ENCODE measurements at regions not wholly inside any gene's neighbourhood (a gene's known extent, or its start where the extent isn't known, plus 50 kb on each side); places are given as distances from the start of the nearest gene placed in this dataset.

GRCh38 chr3:64805978-64806377, 118.2 kb upstream of the ADAMTS9 start:
- TF ChIP-seq ZNF239 (tag by site-specific recombination; IDR thresholded peaks at IDR 0.05) (no peak), ZNF416 (tag by site-specific recombination; IDR thresholded peaks at IDR 0.05) (no peak), ZNF121 (tag by site-specific recombination; IDR thresholded peaks at IDR 0.05) (no peak), TCF7L2 (IDR thresholded peaks at IDR 0.05; ENCODE audit: borderline replicate concordance, low read depth, low read length) (no peak), ZNF350 (tag by site-specific recombination; IDR thresholded peaks at IDR 0.05) (no peak), ZFP3 (tag by site-specific recombination; IDR thresholded peaks at IDR 0.05; ENCODE audit: low read depth) (no peak), ZNF26 (tag by site-specific recombination; IDR thresholded peaks at IDR 0.05) (no peak), ZNF169 (tag by site-specific recombination; IDR thresholded peaks at IDR 0.05) (no peak), ZNF785 (tag by site-specific recombination; IDR thresholded peaks at IDR 0.05) (no peak), ZNF555 (tag by site-specific recombination; conservative IDR thresholded peaks at IDR 0.05) (no peak), KLF9 (tag by site-specific recombination; IDR thresholded peaks at IDR 0.05; ENCODE audit: low read depth) (no peak), ZNF391 (tag by site-specific recombination; IDR thresholded peaks at IDR 0.05; ENCODE audit: borderline replicate concordance, low read depth) (no peak)
- ChIA-PET CTCF (no interaction called here), POLR2A (no interaction called here)
- no peaks in the 10 kb centered on the region for H3K36me3 ChIP-seq (ENCODE audit: control insufficient read depth in 2 of 2, insufficient read depth in 1 of 2, low read length in 2 of 2)
- no peaks in the 10 kb centered on the region for H3K9me3 ChIP-seq (ENCODE audit: control insufficient read depth, insufficient read depth, low read depth, low read length)
- H3K27ac ChIP-seq (ENCODE audit: extremely low read depth, low read depth, low read length): no peak overlapping the region
- H3K4me3 ChIP-seq (ENCODE audit: low read depth, low read length): no peak overlapping the region
- H3K4me1 ChIP-seq (ENCODE audit: control insufficient read depth, insufficient read depth, low read length): no peaks in the 10 kb centered on the region

- H3K4me1 ChIP-seq (ENCODE audit: control insufficient read depth, insufficient read depth, low read length): no peaks in the 10 kb centered on the region
- no peaks in the 10 kb centered on the region for H3K9me3 ChIP-seq (ENCODE audit: control insufficient read depth, insufficient read depth, low read depth, low read length)
- no peaks in the 10 kb centered on the region for H3K36me3 ChIP-seq (ENCODE audit: control insufficient read depth in 2 of 2, insufficient read depth in 1 of 2, low read length in 2 of 2)
- no peak overlapping the region for H3K4me3 ChIP-seq (ENCODE audit: low read depth, low read length)
- no peak overlapping the region for H3K27ac ChIP-seq (ENCODE audit: extremely low read depth, low read depth, low read length)
- ChIA-PET POLR2A (no interaction called here), CTCF (no interaction called here)
- TF ChIP-seq ZNF513 (tag by site-specific recombination; IDR thresholded peaks at IDR 0.05) (no peak), ZNF830 (tag by site-specific recombination; IDR thresholded peaks at IDR 0.05; ENCODE audit: low read depth) (no peak), ZNF404 (tag by site-specific recombination; IDR thresholded peaks at IDR 0.05) (no peak), KLF8 (tag by site-specific recombination; IDR thresholded peaks at IDR 0.05) (no peak), PRDM2 (tag by site-specific recombination; IDR thresholded peaks at IDR 0.05; ENCODE audit: borderline replicate concordance) (no peak), ZNF248 (tag by site-specific recombination; IDR thresholded peaks at IDR 0.05) (no peak), FEZF1 (tag by site-specific recombination; IDR thresholded peaks at IDR 0.05) (no peak), ZNF521 (tag by site-specific recombination; IDR thresholded peaks at IDR 0.05) (no peak), ZNF561 (tag by site-specific recombination; IDR thresholded peaks at IDR 0.05; ENCODE audit: borderline replicate concordance) (no peak), ZNF549 (tag by site-specific recombination; IDR thresholded peaks at IDR 0.05) (no peak), ZNF112 (tag by site-specific recombination; IDR thresholded peaks at IDR 0.05) (no peak), ZNF239 (tag by site-specific recombination; IDR thresholded peaks at IDR 0.05) (no peak)
Measured at GRCh38 chr3:64805248-64805647, 117.4 kb upstream of the ADAMTS9 start.

Data from HEK293 (cell line).